Bronchial epithelial cell (primary cell): ENCODE measurements at regions not wholly inside any gene's neighbourhood (a gene's known extent, or its start where the extent isn't known, plus 50 kb on each side); places are given as distances from the start of the nearest gene placed in this dataset.
A peak's percentile ranks its signal among the peaks of the same experiment; 100 is the strongest.

ENCODE experiments used
- DNase-seq: peaks from one replicate; pipeline ENCODE4 v3.0.0-alpha.2; 2010; ENCODE audit warnings: low read depth
- FAIRE-seq: peaks from 2 replicates; lab custom pipeline; 2011; peaks lifted over from hg19 to GRCh38; lab: Jason Lieb, UNC
- H3K27me3 ChIP-seq: 2 replicates; pipeline ENCODE4 v1.5.1; 2011; ENCODE audit warnings: low read length; ENCODE audit not compliant: control insufficient read depth, insufficient read depth
- H3K36me3 ChIP-seq: 2 replicates; pipeline ENCODE4 v1.5.1; 2011; ENCODE audit warnings: low read length; ENCODE audit not compliant: control insufficient read depth, insufficient read depth
- H3K4me3 ChIP-seq: 2 replicates; pipeline ENCODE4 v1.5.1; 2011; ENCODE audit warnings: mild to moderate bottlenecking, low read depth, low read length, control low read depth
- CTCF ChIP-seq: IDR thresholded peaks from 2 replicates; pipeline ENCODE4 v1.5.1; 2011; ENCODE audit warnings: mild to moderate bottlenecking, moderate library complexity, low read length, control low read depth, inconsistent platforms; ENCODE audit not compliant: insufficient read depth, severe bottlenecking

GRCh38 chr7:22016507-22016906, 70.8 kb upstream of the CDCA7L start:
- DNase-seq = no peak
- Histone ChIP-seq H3K4me3 (no peak overlapping the region), H3K27me3 (peaks cover 2% of the 10 kb centered on the region), H3K36me3 (no peaks in the 10 kb centered on the region)
- no peak for TF ChIP-seq CTCF
- FAIRE-seq = no peak

- Histone ChIP-seq H3K36me3 (no peaks in the 10 kb centered on the region), H3K27me3 (peaks cover 2% of the 10 kb centered on the region), H3K4me3 (no peak overlapping the region)
- no peak for FAIRE-seq
- no peak for TF ChIP-seq CTCF
- DNase-seq = no peak
Measured at GRCh38 chr7:22013711-22014110, 68.0 kb upstream of the CDCA7L start.

- no peaks in the 10 kb centered on the region for H3K27me3 ChIP-seq
- no peak for FAIRE-seq
- H3K36me3 ChIP-seq = no peaks in the 10 kb centered on the region
- TF ChIP-seq CTCF = no peak
- DNase-seq = no peak
- H3K4me3 ChIP-seq = no peak overlapping the region
Measured at GRCh38 chr7:22008683-22009082, 63.0 kb upstream of the CDCA7L start.

GRCh38 chr7:22008087-22008486, 62.4 kb upstream of the CDCA7L start:
- H3K4me3 ChIP-seq = no peak overlapping the region
- H3K27me3 ChIP-seq = no peaks in the 10 kb centered on the region
- no peaks in the 10 kb centered on the region for H3K36me3 ChIP-seq
- DNase-seq (no peak), FAIRE-seq (no peak)
- TF ChIP-seq CTCF = no peak

- DNase-seq (no peak), FAIRE-seq (no peak)
- no peak overlapping the region for H3K4me3 ChIP-seq
- H3K27me3 ChIP-seq = no peaks in the 10 kb centered on the region
- TF ChIP-seq CTCF = no peak
- H3K36me3 ChIP-seq = no peaks in the 10 kb centered on the region
Measured at GRCh38 chr7:22005151-22005550, 59.5 kb upstream of the CDCA7L start.

- no peak for FAIRE-seq
- no peaks in the 10 kb centered on the region for H3K36me3 ChIP-seq
- H3K4me3 ChIP-seq = no peak overlapping the region
- no peak for TF ChIP-seq CTCF
- peak; percentile 53 for DNase-seq
- no peaks in the 10 kb centered on the region for H3K27me3 ChIP-seq
Measured at GRCh38 chr7:22002726-22003125, 57.0 kb upstream of the CDCA7L start.
